H1 (cell line): ENCODE measurements at regions not wholly inside any gene's neighbourhood (a gene's known extent, or its start where the extent isn't known, plus 50 kb on each side); places are given as distances from the start of the nearest gene placed in this dataset.

Source experiments
- CTCF ChIA-PET: fragments of 300-600 bp; sonication (Branson Sonifier 250); formaldehyde crosslinking; loops from one replicate; lab custom pipeline; 2021; ENCODE audit not compliant: partially characterized antibody; lab: Charles Lee
- POLR2A ChIA-PET: fragments of 300-600 bp; sonication (Branson Sonifier 250); formaldehyde crosslinking; loops from one replicate; lab custom pipeline; 2021; ENCODE audit warnings: inconsistent platforms; ENCODE audit not compliant: partially characterized antibody; lab: Charles Lee
- DNase-seq, 2 experiments: peaks; one replicate each; pipeline versions ENCODE4 v3.0.0 to v3.0.0-alpha.2; 2010 to 2022; ENCODE audit warnings: low spot score in 2 of 2, low read depth in 1 of 2, mixed read lengths in 1 of 2
- FAIRE-seq: peaks from 2 replicates; lab custom pipeline; 2011; peaks lifted over from hg19 to GRCh38; lab: Jason Lieb, UNC
- H2AFZ ChIP-seq: 2 replicates; pipeline ENCODE4 v1.8.1; 2012; ENCODE audit warnings: low read length, inconsistent platforms
- H2AK5ac ChIP-seq: 2 replicates; pipeline ENCODE4 v1.6.1; 2013; ENCODE audit warnings: low read depth, low read length
- H2BK120ac ChIP-seq: replicated peaks from 2 replicates; pipeline ENCODE3; 2013; ENCODE audit warnings: low read depth, low read length, inconsistent platforms
- H2BK12ac ChIP-seq: 2 replicates; pipeline ENCODE4 v1.6.1; 2013; ENCODE audit warnings: low read depth, low read length
- H2BK15ac ChIP-seq: 2 replicates; pipeline ENCODE4 v1.6.1; 2013; ENCODE audit warnings: low read length
- H2BK20ac ChIP-seq: 2 replicates; pipeline ENCODE4 v1.6.1; 2013; ENCODE audit warnings: low read length
- H2BK5ac ChIP-seq: 2 replicates; pipeline ENCODE4 v1.6.1; 2013; ENCODE audit warnings: low read depth, low read length
- H3K14ac ChIP-seq: 2 replicates; pipeline ENCODE4 v1.6.1; 2013; ENCODE audit warnings: inconsistent platforms; ENCODE audit not compliant: insufficient read length
- H3K18ac ChIP-seq: 2 replicates; pipeline ENCODE4 v1.6.1; 2013; ENCODE audit warnings: low read length; ENCODE audit errors: extremely low read depth
- H3K23ac ChIP-seq: 2 replicates; pipeline ENCODE4 v1.6.1; 2013; ENCODE audit warnings: inconsistent platforms; ENCODE audit not compliant: insufficient read length
- H3K23me2 ChIP-seq: 2 replicates; pipeline ENCODE4 v1.6.1; 2013; ENCODE audit warnings: low read depth, low read length
- H3K27ac ChIP-seq: 2 replicates; pipeline ENCODE4 v1.6.1; 2011; ENCODE audit warnings: low read depth, low read length, inconsistent platforms
- H3K27me3 ChIP-seq, 4 experiments: replicated peaks in 1 of 4; 1 replicate in 1 of 4; 2 replicates in 3 of 4; pipeline versions ENCODE4 v1.6.1 to v1.8.1; 2011 to 2013; ENCODE audit warnings: low read length in 3 of 4, mild to moderate bottlenecking in 3 of 4, inconsistent platforms in 2 of 4, mixed read lengths in 2 of 4, moderate library complexity in 1 of 4; ENCODE audit not compliant: control insufficient read depth in 3 of 4, insufficient read depth in 3 of 4; ENCODE audit errors: extremely low read depth in 1 of 4
- H3K36me3 ChIP-seq, 4 experiments: 2 replicates each; pipeline versions ENCODE4 v1.6.1 to v1.8.1; 2011 to 2013; ENCODE audit warnings: mild to moderate bottlenecking in 4 of 4, low read length in 3 of 4, moderate library complexity in 2 of 4, control low read depth in 1 of 4, inconsistent platforms in 1 of 4; ENCODE audit not compliant: insufficient read depth in 4 of 4, control insufficient read depth in 2 of 4
- H3K4ac ChIP-seq: replicated peaks from 2 replicates; pipeline ENCODE3; 2013; ENCODE audit warnings: low read length, low read depth, mixed read lengths, inconsistent platforms; ENCODE audit not compliant: insufficient read length
- H3K4me1 ChIP-seq, 4 experiments: replicated peaks in 1 of 4; 1 replicate in 1 of 4; 2 replicates in 3 of 4; pipeline versions ENCODE4 v1.6.1 to v1.8.1; 2011 to 2013; ENCODE audit warnings: low read length in 3 of 4, inconsistent platforms in 2 of 4, mixed read lengths in 1 of 4; ENCODE audit not compliant: insufficient read depth in 4 of 4, control insufficient read depth in 3 of 4
- H3K4me2 ChIP-seq, 2 experiments: 2 replicates each; pipeline versions ENCODE4 v1.6.1 to v1.8.1; 2011 to 2013; ENCODE audit warnings: low read depth in 2 of 2, low read length in 2 of 2, control low read depth in 1 of 2, inconsistent platforms in 1 of 2, mild to moderate bottlenecking in 1 of 2; ENCODE audit not compliant: insufficient read depth in 1 of 2
- H3K4me3 ChIP-seq, 4 experiments: fragments of 200-600, 300-600 bp in 1 of 4; sonication (generic), shearing (Covaris generic), sonication (Bioruptor Twin) in 1 of 4; 2 replicates each; pipeline versions ENCODE4 v1.5.1 to v1.8.1; 2011 to 2016; ENCODE audit warnings: low read length in 4 of 4, low read depth in 3 of 4, control low read depth in 2 of 4, inconsistent platforms in 2 of 4, mild to moderate bottlenecking in 2 of 4, mixed read lengths in 1 of 4, moderate library complexity in 1 of 4; ENCODE audit not compliant: insufficient read depth in 2 of 4; ENCODE audit errors: extremely low read depth in 1 of 4
- H3K56ac ChIP-seq: replicated peaks from 2 replicates; pipeline ENCODE3; 2013; ENCODE audit warnings: low read depth, mild to moderate bottlenecking, mixed read lengths, low read length, inconsistent platforms; ENCODE audit not compliant: insufficient read length
- H3K79me1 ChIP-seq: 2 replicates; pipeline ENCODE4 v1.6.1; 2013; ENCODE audit warnings: low read depth, low read length, control low read depth
- H3K79me2 ChIP-seq, 2 experiments: 2 replicates each; pipeline versions ENCODE4 v1.6.1 to v1.8.1; 2012 to 2013; ENCODE audit warnings: low read length in 2 of 2, mild to moderate bottlenecking in 2 of 2, inconsistent platforms in 1 of 2; ENCODE audit not compliant: insufficient read depth in 2 of 2, control insufficient read depth in 1 of 2
- H3K9ac ChIP-seq, 4 experiments: replicated peaks in 1 of 4; 1 replicate in 1 of 4; 2 replicates in 3 of 4; pipeline versions ENCODE4 v1.6.1 to v1.8.1; 2011 to 2013; ENCODE audit warnings: low read depth in 3 of 4, low read length in 3 of 4, control low read depth in 2 of 4, mild to moderate bottlenecking in 2 of 4, moderate library complexity in 2 of 4, inconsistent platforms in 1 of 4; ENCODE audit errors: extremely low read depth in 1 of 4
- H3K9me3 ChIP-seq, 2 experiments: 2 replicates each; pipeline versions ENCODE4 v1.6.1 to v1.8.1; 2012 to 2013; ENCODE audit warnings: mild to moderate bottlenecking in 2 of 2, moderate library complexity in 2 of 2, control low read depth in 1 of 2, inconsistent platforms in 1 of 2, low read depth in 1 of 2, low read length in 1 of 2, mixed read lengths in 1 of 2; ENCODE audit not compliant: insufficient read depth in 2 of 2
- H4K20me1 ChIP-seq, 2 experiments: replicated peaks in 1 of 2; 2 replicates each; pipeline versions ENCODE3 to v1.8.1; 2011 to 2013; ENCODE audit warnings: inconsistent platforms in 2 of 2, low read length in 2 of 2, mild to moderate bottlenecking in 1 of 2; ENCODE audit not compliant: insufficient read depth in 2 of 2, control insufficient read depth in 1 of 2
- H4K5ac ChIP-seq: 2 replicates; pipeline ENCODE4 v1.6.1; 2013; ENCODE audit warnings: low read length, low read depth, mixed read lengths, inconsistent platforms; ENCODE audit not compliant: insufficient read length
- H4K8ac ChIP-seq: 2 replicates; pipeline ENCODE4 v1.8.0; 2013; ENCODE audit warnings: mild to moderate bottlenecking, moderate library complexity, low read length, inconsistent platforms; ENCODE audit not compliant: insufficient read depth; ENCODE audit errors: extremely low read depth
- H4K91ac ChIP-seq: replicated peaks from 2 replicates; pipeline ENCODE3; 2013; ENCODE audit warnings: low read length, mixed read lengths, inconsistent platforms; ENCODE audit not compliant: insufficient read length
- CHD1 ChIP-seq: IDR thresholded peaks from 2 replicates; pipeline ENCODE4 v1.6.1; 2012; ENCODE audit warnings: low read depth, low read length, improper control_type of control experiment
- EP300 ChIP-seq, 2 experiments: IDR thresholded peaks; 1 replicate in 1 of 2; 2 replicates in 1 of 2; pipeline ENCODE4 v1.6.1; 2011 to 2012; ENCODE audit warnings: low read depth in 2 of 2, low read length in 2 of 2, mild to moderate bottlenecking in 2 of 2, borderline replicate concordance in 1 of 2, inconsistent platforms in 1 of 2, moderate library complexity in 1 of 2
- GTF2F1 ChIP-seq: IDR thresholded peaks from 2 replicates; pipeline ENCODE4 v1.6.1; 2012; ENCODE audit warnings: low read depth, low read length, improper control_type of control experiment, borderline replicate concordance
- MAFK ChIP-seq: IDR thresholded peaks from 2 replicates; pipeline ENCODE4 v1.6.1; 2012; ENCODE audit warnings: low read depth, mild to moderate bottlenecking, improper control_type of control experiment, low read length
- POLR2A ChIP-seq, 2 experiments: IDR thresholded peaks; 1 replicate in 1 of 2; 2 replicates in 1 of 2; pipeline ENCODE4 v1.6.1; 2011; ENCODE audit warnings: low read depth in 2 of 2, low read length in 2 of 2, mild to moderate bottlenecking in 2 of 2; ENCODE audit errors: control extremely low read depth in 1 of 2
- TBP ChIP-seq: IDR thresholded peaks from 2 replicates; pipeline ENCODE4 v1.6.1; 2011; ENCODE audit warnings: low read depth, low read length, improper control_type of control experiment
- WGBS, 2 experiments: shearing (Covaris generic) in 1 of 2; methylation state at CpG; one replicate each; pipeline versions ENCODE4 v1.1.6 to v1.1.7; 2013 to 2015; ENCODE audit warnings: low lambda C conversion rate in 2 of 2, mixed read lengths in 2 of 2, inconsistent platforms in 1 of 2, low coverage in 1 of 2, missing lambda C conversion rate in 1 of 2; ENCODE audit not compliant: insufficient replicate concordance in 2 of 2, insufficient coverage in 1 of 2, insufficient read length in 1 of 2; ENCODE audit errors: extremely low coverage in 1 of 2, missing lambda C conversion rate in 1 of 2; 5-methylcytosine and 5-hydroxymethylcytosine counted together
- TF ChIP-seq, protein P1 (sequence below): IDR thresholded peaks from 2 replicates; pipeline ENCODE4 v1.6.1; 2012; ENCODE audit warnings: inconsistent platforms

DNA sequence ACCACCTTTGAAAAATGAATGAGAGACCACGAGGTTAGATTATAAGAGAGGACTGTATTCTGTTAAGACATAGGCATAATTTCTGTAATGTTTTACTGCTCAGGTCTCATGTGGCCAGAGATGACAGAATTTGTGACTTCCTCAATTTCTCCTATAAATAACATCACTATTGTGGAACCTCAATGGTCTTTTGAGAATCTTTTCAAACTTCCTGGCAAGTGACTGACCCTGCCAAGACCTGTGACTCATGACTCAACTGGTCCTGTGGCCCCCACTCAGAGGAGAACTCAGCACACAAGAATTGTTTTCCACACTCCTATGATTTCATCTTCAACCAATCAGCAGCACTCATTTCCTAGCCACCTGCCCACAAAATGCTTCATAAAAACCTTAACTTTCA lies 508.2 kb upstream of the ATP2B1 start:
- Histone ChIP-seq H2BK15ac (no peak overlapping the region), H4K8ac (no peak overlapping the region), H3K4me3 (no peak overlapping the region), H3K79me2 (no peaks in the 10 kb centered on the region), H3K36me3 (no peaks in the 10 kb centered on the region), H3K23me2 (no peaks in the 10 kb centered on the region), H3K56ac (no peak overlapping the region), H3K23ac (no peak overlapping the region), H3K18ac (no peak overlapping the region), H3K27ac (no peak overlapping the region), H3K9ac (no peak overlapping the region)
- TF ChIP-seq, protein P1, sequence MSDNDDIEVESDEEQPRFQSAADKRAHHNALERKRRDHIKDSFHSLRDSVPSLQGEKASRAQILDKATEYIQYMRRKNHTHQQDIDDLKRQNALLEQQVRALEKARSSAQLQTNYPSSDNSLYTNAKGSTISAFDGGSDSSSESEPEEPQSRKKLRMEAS = no peak
- TF ChIP-seq MAFK (no peak), POLR2A (IDR thresholded peaks at IDR 0.05; ENCODE audit: control extremely low read depth in 1 of 2, low read depth in 2 of 2, low read length in 2 of 2) (no peak), CHD1 (no peak), GTF2F1 (no peak), EP300 (IDR thresholded peaks at IDR 0.05; ENCODE audit: borderline replicate concordance in 1 of 2, low read depth in 2 of 2, low read length in 2 of 2) (no peak), TBP (no peak)
- TF ChIP-seq, all 59 proteins: peak for 0
- DNase-seq (no peak), FAIRE-seq (no peak)
- no peak overlapping the region for H2BK12ac ChIP-seq
- H4K5ac ChIP-seq = no peak overlapping the region
- H3K4ac ChIP-seq = no peak overlapping the region
- H3K4me1 ChIP-seq = no peaks in the 10 kb centered on the region
- H3K79me1 ChIP-seq = no peaks in the 10 kb centered on the region
- no peaks in the 10 kb centered on the region for H3K9me3 ChIP-seq
- ChIA-PET CTCF (interaction anchor here (0.7 to 1.3 kb wide), 2 partner anchors 26 to 449 kb away, joined by 3 read pairs; no protein-coding TSS in a partner anchor), POLR2A (no interaction called here)
- H3K4me2 ChIP-seq = no peak overlapping the region
- no peak overlapping the region for H2BK5ac ChIP-seq
- H2BK120ac ChIP-seq = no peak overlapping the region
- 89% methylated on average over 1 of the region's 1 CpG; no CpG with 5 or more reads in 1 of the 2 experiments for WGBS, 2 experiments
- no peaks in the 10 kb centered on the region for H4K20me1 ChIP-seq
- no peak overlapping the region for H2BK20ac ChIP-seq
- H2AK5ac ChIP-seq = no peak overlapping the region
- H3K14ac ChIP-seq = no peak overlapping the region
- H4K91ac ChIP-seq = no peak overlapping the region
- H3K27me3 ChIP-seq = no peaks in the 10 kb centered on the region
- no peak overlapping the region for H2AFZ ChIP-seq
